ENCODE measurements at regions not wholly inside any gene's neighbourhood (a gene's known extent, or its start where the extent isn't known, plus 50 kb on each side); places are given as distances from the start of the nearest gene placed in this dataset.

DNA sequence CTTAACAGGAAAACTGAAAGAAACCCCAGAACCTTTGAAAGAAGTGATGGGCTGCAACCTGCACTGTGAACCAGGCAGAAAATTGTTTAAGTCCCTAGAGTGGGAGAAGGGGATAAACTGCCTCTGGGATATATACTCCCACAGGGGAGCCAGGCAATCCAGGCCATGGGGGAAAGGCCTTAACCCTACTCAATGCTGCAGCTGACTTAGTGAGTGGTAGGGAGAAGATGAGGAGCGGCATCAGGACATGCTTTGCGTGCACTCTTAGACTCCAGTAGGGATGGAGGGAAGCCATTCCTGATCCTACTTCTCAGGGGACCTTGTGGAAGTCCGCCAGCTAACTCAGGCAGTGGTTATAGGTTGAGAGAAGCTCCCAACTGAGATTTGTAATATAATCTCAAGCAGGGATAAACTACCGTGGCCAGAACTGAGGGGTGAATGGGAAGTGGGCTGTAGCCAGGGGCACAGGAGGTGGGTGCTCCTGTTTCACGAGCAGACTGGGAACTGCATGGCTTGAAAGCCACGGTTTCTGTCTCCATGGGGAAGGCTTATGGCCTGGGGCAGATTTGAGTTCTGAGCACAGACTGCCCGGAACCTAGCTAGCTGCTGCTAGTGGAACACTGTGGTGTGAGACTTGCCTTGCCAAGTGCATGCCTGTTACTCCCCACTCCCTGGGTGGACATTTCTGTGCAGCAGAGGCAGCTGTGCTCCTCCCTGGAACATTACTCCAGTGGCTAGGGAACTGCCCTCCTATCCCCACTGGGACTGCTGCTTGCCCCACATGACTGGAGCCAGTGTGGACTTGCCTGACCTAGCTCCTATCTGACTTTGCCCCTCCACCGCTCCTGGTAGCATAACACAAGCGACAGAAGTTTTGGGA, 119.2 kb upstream of the SCAF11 start:
- Histone ChIP-seq H3K36me3 (no peaks in the 10 kb centered on the region), H3K9me3 (no peaks in the 10 kb centered on the region), H3K4me3 (no peak overlapping the region), H3K27me3 (replicated peaks; ENCODE audit: insufficient read depth) (no peaks in the 10 kb centered on the region), H3K4me1 (ENCODE audit: control insufficient read depth in 1 of 2, low read depth in 2 of 2) (no peaks in the 10 kb centered on the region), H3K27ac (no peak overlapping the region)
- TF ChIP-seq, protein P1, sequence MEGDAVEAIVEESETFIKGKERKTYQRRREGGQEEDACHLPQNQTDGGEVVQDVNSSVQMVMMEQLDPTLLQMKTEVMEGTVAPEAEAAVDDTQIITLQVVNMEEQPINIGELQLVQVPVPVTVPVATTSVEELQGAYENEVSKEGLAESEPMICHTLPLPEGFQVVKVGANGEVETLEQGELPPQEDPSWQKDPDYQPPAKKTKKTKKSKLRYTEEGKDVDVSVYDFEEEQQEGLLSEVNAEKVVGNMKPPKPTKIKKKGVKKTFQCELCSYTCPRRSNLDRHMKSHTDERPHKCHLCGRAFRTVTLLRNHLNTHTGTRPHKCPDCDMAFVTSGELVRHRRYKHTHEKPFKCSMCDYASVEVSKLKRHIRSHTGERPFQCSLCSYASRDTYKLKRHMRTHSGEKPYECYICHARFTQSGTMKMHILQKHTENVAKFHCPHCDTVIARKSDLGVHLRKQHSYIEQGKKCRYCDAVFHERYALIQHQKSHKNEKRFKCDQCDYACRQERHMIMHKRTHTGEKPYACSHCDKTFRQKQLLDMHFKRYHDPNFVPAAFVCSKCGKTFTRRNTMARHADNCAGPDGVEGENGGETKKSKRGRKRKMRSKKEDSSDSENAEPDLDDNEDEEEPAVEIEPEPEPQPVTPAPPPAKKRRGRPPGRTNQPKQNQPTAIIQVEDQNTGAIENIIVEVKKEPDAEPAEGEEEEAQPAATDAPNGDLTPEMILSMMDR (IDR thresholded peaks at IDR 0.05), result no peak
- DNase-seq (ENCODE audit: low spot score) (no peak), ATAC-seq (ENCODE audit: insufficient number of reproducible peaks, low FRiP score, low read depth) (no peak)

DNA sequence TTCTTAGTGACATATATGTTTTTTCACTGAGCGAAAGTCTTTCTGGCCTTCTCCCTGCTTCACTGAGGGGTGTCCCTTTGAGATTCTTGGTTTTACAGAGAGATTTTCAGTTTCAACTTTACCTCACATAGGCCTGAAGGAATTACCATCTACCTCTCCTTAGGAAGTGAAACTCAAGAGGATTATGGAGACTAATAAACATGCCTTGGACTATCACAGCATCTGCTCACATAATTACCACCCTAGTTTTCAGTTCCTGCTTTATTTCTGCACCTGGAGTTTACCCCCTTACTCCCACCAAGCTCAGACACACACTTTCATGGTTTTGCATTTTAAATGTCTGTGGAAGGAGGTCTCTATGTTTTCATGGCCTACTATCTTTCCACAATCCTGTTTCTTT, 118.3 kb upstream of the SCAF11 start:
- Histone ChIP-seq H3K27ac (no peak overlapping the region), H3K36me3 (no peaks in the 10 kb centered on the region), H3K27me3 (replicated peaks; ENCODE audit: insufficient read depth) (no peaks in the 10 kb centered on the region), H3K4me1 (ENCODE audit: control insufficient read depth in 1 of 2, low read depth in 2 of 2) (no peaks in the 10 kb centered on the region), H3K4me3 (no peak overlapping the region), H3K9me3 (no peaks in the 10 kb centered on the region)
- TF ChIP-seq, protein P1 (IDR thresholded peaks at IDR 0.05), result no peak
- no peak for ATAC-seq (ENCODE audit: insufficient number of reproducible peaks, low FRiP score, low read depth)
- no peak for DNase-seq (ENCODE audit: low spot score)

DNA sequence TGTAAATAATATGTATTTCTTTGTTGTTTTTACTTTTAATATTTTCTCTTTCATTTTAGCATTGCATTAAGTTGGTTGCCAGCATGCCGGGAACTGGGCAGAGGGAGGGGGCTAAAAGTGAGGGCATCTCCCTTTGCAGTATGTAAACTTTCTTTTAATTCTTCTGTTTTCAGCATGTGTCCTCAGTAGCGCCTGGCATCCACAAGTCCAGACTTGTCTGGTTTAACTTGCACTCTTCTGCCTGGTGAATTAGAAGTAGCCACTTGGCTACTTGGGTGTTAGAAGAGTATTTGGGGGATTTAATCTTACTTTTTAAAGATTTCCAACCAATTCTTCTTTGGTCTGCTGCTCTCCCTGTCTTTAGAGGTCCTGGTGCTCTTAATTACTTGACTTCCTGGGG, 117.2 kb upstream of the SCAF11 start:
- Histone ChIP-seq H3K4me3 (no peak overlapping the region), H3K27me3 (replicated peaks; ENCODE audit: insufficient read depth) (no peaks in the 10 kb centered on the region), H3K27ac (no peak overlapping the region), H3K4me1 (ENCODE audit: control insufficient read depth in 1 of 2, low read depth in 2 of 2) (no peaks in the 10 kb centered on the region), H3K9me3 (no peaks in the 10 kb centered on the region), H3K36me3 (no peaks in the 10 kb centered on the region)
- ATAC-seq (ENCODE audit: insufficient number of reproducible peaks, low FRiP score, low read depth) (no peak), DNase-seq (ENCODE audit: low spot score) (no peak)
- TF ChIP-seq, protein P1 (IDR thresholded peaks at IDR 0.05), result no peak

DNA sequence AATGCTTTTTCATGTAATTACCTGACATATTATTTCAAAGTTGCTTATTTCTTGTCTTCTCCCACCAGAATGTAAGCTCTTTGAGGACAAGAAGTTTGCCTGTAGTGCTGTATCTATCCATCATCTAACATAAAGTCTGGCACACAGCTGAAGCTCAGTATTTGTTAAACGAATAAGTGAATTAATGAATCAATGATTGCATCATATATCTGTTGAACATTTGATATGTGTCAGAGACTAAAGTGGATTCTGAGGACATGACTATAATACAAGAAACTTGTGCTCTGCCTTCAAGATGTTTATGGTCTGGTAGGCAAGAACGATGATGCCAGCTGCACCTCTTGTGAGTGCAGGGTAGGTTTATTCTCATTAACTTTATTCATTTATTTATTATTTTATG, 115.4 kb upstream of the SCAF11 start:
- H3K27me3 ChIP-seq (replicated peaks; ENCODE audit: insufficient read depth), result no peaks in the 10 kb centered on the region
- no peaks in the 10 kb centered on the region for H3K9me3 ChIP-seq
- H3K4me3 ChIP-seq, result no peak overlapping the region
- no peaks in the 10 kb centered on the region for H3K36me3 ChIP-seq
- DNase-seq (ENCODE audit: low spot score) (no peak), ATAC-seq (ENCODE audit: insufficient number of reproducible peaks, low FRiP score, low read depth) (no peak)
- TF ChIP-seq, protein P1 (IDR thresholded peaks at IDR 0.05), result no peak
- H3K4me1 ChIP-seq (ENCODE audit: control insufficient read depth in 1 of 2, low read depth in 2 of 2), result no peaks in the 10 kb centered on the region
- H3K27ac ChIP-seq, result no peak overlapping the region

DNA sequence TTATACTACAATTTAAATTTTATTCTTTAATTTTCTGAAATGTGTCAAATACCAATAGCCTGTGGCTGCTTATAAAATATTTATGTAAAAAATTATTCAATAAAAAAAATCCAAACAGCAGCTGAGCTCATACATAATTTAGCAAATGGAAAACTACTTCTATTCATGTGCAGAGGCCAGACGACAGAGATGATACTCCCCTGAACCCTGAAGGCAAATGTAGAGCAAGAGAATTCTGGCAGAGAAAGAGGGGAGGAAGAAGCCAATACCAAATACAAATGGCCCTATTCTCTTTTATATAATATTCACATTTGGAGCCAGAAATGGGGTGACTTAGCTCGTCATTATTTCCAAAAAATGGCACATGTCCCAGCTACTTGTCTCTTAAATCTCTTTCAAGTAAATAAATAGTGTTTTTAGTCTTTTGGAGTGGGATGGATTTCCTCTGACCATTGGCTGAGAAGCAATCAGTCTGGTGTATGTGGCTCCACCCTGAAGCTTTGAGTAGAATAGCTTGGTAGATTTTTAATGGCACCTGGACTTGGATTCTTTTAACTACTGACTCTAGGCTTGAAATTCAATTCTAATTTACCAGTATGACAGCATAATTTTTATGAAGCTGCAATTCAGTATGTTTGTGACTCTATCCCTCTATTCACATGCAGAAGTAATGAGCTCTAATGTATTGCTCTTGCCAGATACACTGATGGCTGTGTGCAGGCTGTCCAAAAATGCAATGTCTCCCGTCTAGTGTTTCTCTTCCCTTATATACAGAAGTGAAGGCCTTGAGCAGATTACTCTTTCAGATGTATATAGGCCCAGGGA, 113.4 kb upstream of the SCAF11 start:
- Histone ChIP-seq H3K4me3 (no peak overlapping the region), H3K27ac (no peak overlapping the region), H3K27me3 (replicated peaks; ENCODE audit: insufficient read depth) (no peaks in the 10 kb centered on the region), H3K36me3 (no peaks in the 10 kb centered on the region), H3K9me3 (no peaks in the 10 kb centered on the region), H3K4me1 (ENCODE audit: control insufficient read depth in 1 of 2, low read depth in 2 of 2) (no peaks in the 10 kb centered on the region)
- DNase-seq (ENCODE audit: low spot score) (no peak), ATAC-seq (ENCODE audit: insufficient number of reproducible peaks, low FRiP score, low read depth) (no peak)
- TF ChIP-seq, protein P1 (IDR thresholded peaks at IDR 0.05), result no peak

All from thoracic aorta (tissue), 2 donors.